Osteocyte (in vitro differentiated cells): ENCODE measurements at regions not wholly inside any gene's neighbourhood (a gene's known extent, or its start where the extent isn't known, plus 50 kb on each side); places are given as distances from the start of the nearest gene placed in this dataset.

Experiments
- DNase-seq: peaks from one replicate; pipeline ENCODE4 v3.0.0; 2021; ENCODE audit warnings: mixed read lengths; ENCODE audit not compliant: unreplicated experiment; ENCODE audit errors: extremely low spot score
- H3K27ac Mint-ChIP-seq: one replicate; pipeline ENCODE4 v1.8.0; 2021; ENCODE audit warnings: mild to moderate bottlenecking, mixed read lengths; ENCODE audit not compliant: unreplicated experiment
- H3K27me3 Mint-ChIP-seq: one replicate; pipeline ENCODE4 v1.8.0; 2021; ENCODE audit warnings: mixed read lengths; ENCODE audit not compliant: unreplicated experiment
- H3K36me3 Mint-ChIP-seq: one replicate; pipeline ENCODE4 v1.8.0; 2021; ENCODE audit warnings: mixed read lengths; ENCODE audit not compliant: unreplicated experiment
- H3K4me1 Mint-ChIP-seq: one replicate; pipeline ENCODE4 v1.8.0; 2021; ENCODE audit warnings: mixed read lengths; ENCODE audit not compliant: unreplicated experiment
- H3K4me3 Mint-ChIP-seq: one replicate; pipeline ENCODE4 v1.8.0; 2021; ENCODE audit warnings: mild to moderate bottlenecking, moderate library complexity, mixed read lengths; ENCODE audit not compliant: unreplicated experiment
- H3K9me3 Mint-ChIP-seq: one replicate; pipeline ENCODE4 v1.8.0; 2021; ENCODE audit warnings: mixed read lengths; ENCODE audit not compliant: unreplicated experiment
- CTCF ChIP-seq: fragments of 200-600 bp; sonication (generic); IDR thresholded peaks from 2 replicates; pipeline ENCODE4 v1.5.0; 2021; ENCODE audit warnings: antibody characterized with exemption, mild to moderate bottlenecking, moderate library complexity

DNA sequence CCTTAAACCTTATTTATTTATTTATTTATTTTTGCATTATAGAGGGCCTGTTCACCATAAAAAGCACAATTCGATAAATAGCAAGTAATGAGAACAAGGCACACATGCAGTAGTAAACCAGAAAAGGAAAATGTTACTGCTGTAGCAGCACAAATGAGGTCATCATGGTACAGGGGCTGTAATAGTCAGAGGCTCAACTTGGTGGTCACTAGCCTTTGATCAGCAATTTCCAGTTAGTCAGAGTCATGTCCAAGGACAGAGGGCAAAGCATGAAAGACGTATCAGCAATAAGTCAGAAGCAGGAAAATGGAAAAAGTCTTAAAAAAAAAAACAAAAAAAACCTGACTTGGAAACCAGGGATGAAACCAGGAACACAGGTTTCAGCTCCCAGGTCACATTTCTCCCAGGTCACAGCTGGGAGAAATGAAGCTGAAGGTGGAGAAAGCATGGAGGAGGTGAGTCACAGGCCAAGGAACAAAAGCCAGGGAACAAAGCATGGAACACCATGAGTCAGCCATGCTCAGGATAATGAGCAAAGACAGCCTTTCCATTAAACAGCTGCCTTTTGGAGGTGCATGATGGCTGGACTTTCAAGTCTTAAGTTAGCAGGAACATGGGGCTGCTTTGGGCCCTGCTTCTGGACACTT, 556.3 kb downstream of the LTN1 start:
- no peak for TF ChIP-seq CTCF
- DNase-seq = no peak
- peaks cover 3% of the 10 kb centered on the region for H3K9me3 Mint-ChIP-seq
- H3K27me3 Mint-ChIP-seq = no peaks in the 10 kb centered on the region
- H3K36me3 Mint-ChIP-seq = no peaks in the 10 kb centered on the region
- no peak overlapping the region for H3K27ac Mint-ChIP-seq
- H3K4me1 Mint-ChIP-seq = peaks cover 16% of the 10 kb centered on the region
- H3K4me3 Mint-ChIP-seq = no peak overlapping the region

DNA sequence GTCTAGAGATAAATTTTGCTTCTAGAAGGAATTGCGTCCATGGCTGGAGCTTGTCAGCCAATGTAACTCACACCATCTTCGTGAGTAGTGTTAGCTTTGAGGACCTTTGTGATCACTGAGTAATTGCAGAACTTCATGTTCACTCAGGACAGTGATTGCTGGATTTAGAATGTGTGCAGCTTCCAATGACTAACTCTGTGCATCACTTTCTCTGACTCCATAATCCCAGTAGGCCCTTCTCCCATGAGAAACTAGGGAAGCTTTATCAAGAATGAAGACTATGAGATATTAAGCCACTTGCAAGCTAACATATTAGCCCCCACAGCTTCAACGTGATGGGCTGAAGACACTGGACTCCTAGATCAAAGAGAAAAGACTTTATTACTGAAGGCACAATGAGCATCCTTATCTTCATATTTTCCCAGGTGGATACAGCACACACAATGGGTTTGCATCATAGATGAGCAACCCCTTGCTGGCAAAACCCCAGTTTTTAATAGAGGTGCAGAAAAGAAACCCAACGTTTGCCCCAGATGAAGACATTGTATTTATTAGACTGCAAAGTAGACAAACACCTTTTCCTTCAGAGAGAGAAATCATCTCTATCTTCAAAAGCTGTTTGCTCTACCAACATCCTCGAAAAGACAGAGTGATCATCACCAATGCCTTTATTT, 561.0 kb downstream of the LTN1 start:
- Mint-ChIP-seq H3K9me3 (no peaks in the 10 kb centered on the region), H3K4me1 (peaks cover 32% of the 10 kb centered on the region), H3K4me3 (no peak overlapping the region), H3K27ac (no peak overlapping the region), H3K36me3 (no peaks in the 10 kb centered on the region), H3K27me3 (no peaks in the 10 kb centered on the region)
- no peak for DNase-seq
- TF ChIP-seq CTCF = no peak

DNA sequence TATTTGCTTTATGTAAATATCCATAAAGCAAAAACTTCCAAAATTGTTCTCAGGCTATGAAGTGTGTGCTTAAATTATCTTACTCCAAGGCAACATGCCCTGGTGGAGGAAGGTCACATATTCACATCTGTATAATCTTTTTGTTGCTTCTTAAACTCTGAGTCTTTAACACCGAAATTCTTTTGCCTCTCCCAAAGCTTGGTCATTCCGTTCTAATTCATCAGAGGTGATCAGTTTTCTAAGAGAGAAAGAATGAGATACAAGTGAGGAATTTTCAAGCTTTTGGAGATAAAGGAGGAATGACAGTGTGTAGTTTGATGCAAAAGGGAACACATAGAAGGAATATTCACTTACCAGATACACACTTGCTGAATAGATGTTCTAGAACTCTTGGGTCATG, 561.7 kb downstream of the LTN1 start:
- no peak for DNase-seq
- Mint-ChIP-seq H3K9me3 (no peaks in the 10 kb centered on the region), H3K27ac (no peak overlapping the region), H3K4me3 (no peak overlapping the region), H3K4me1 (peaks cover 28% of the 10 kb centered on the region), H3K27me3 (no peaks in the 10 kb centered on the region), H3K36me3 (no peaks in the 10 kb centered on the region)
- no peak for TF ChIP-seq CTCF

DNA sequence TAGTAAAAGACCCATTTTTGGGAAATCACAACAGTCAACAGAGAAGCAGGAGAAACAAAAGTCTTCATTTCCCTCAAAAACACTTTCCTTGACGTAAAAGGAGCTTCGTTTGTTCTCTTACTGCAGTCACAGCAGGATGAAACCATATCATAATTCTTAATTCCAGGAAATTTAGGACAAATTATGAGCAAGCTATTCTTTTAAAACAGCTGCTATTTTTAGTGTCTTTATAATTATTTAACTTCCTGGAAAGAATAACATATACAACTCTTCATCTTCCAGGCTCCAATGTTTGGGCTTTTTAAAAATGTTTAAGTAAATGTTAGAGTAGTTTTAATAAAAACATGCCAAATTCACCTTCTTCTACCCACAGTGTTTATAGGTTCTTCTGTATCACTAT, 563.5 kb downstream of the LTN1 start:
- Mint-ChIP-seq H3K9me3 (no peaks in the 10 kb centered on the region), H3K36me3 (no peaks in the 10 kb centered on the region), H3K4me3 (no peak overlapping the region), H3K27ac (no peak overlapping the region), H3K4me1 (peaks cover 36% of the 10 kb centered on the region), H3K27me3 (no peaks in the 10 kb centered on the region)
- no peak for DNase-seq
- TF ChIP-seq CTCF = no peak

- Mint-ChIP-seq H3K9me3 (no peaks in the 10 kb centered on the region), H3K27ac (no peak overlapping the region), H3K4me1 (peaks cover 49% of the 10 kb centered on the region), H3K4me3 (no peak overlapping the region), H3K27me3 (no peaks in the 10 kb centered on the region), H3K36me3 (no peaks in the 10 kb centered on the region)
- no peak for DNase-seq
- TF ChIP-seq CTCF = no peak
Observed at GRCh38 chr21:28427394-28428022, 565.2 kb downstream of the LTN1 start.
